HEK293 (cell line): ENCODE measurements at regions not wholly inside any gene's neighbourhood (a gene's known extent, or its start where the extent isn't known, plus 50 kb on each side); places are given as distances from the start of the nearest gene placed in this dataset.

Source experiments
- CTCF ChIP-seq: fragments of 450-650 bp; formaldehyde crosslinking; IDR thresholded peaks from 2 replicates; pipeline ENCODE4 v1.5.1; 2016; ENCODE audit warnings: missing biosample characterization, missing genetic modification characterization
- KLF16 ChIP-seq: fragments of 450-650 bp; formaldehyde crosslinking; IDR thresholded peaks from 2 replicates; pipeline ENCODE4 v1.5.1; 2017; ENCODE audit warnings: missing biosample characterization, missing genetic modification characterization
- ZNF157 ChIP-seq: fragments of 450-650 bp; formaldehyde crosslinking; IDR thresholded peaks from 2 replicates; pipeline ENCODE4 v1.5.1; 2016; ENCODE audit warnings: missing biosample characterization, missing genetic modification characterization
- ZNF2 ChIP-seq: fragments of 450-650 bp; formaldehyde crosslinking; IDR thresholded peaks from 2 replicates; pipeline ENCODE4 v1.5.1; 2016; ENCODE audit warnings: missing biosample characterization, missing genetic modification characterization
- ZNF664 ChIP-seq: fragments of 450-650 bp; formaldehyde crosslinking; IDR thresholded peaks from 2 replicates; pipeline ENCODE4 v1.5.1; 2016; ENCODE audit warnings: missing biosample characterization, missing genetic modification characterization
- TF ChIP-seq, protein P1 (sequence below): fragments of 450-650 bp; formaldehyde crosslinking; IDR thresholded peaks from 2 replicates; pipeline ENCODE4 v1.5.1; 2017; ENCODE audit warnings: missing biosample characterization, mild to moderate bottlenecking, missing genetic modification characterization, moderate library complexity

- TF ChIP-seq CTCF (tag by site-specific recombination) (no peak), ZNF664 (tag by site-specific recombination) (no peak), ZNF2 (tag by site-specific recombination) (no peak), ZNF157 (tag by site-specific recombination) (no peak), KLF16 (tag by site-specific recombination) (no peak)
- TF ChIP-seq, protein P1, sequence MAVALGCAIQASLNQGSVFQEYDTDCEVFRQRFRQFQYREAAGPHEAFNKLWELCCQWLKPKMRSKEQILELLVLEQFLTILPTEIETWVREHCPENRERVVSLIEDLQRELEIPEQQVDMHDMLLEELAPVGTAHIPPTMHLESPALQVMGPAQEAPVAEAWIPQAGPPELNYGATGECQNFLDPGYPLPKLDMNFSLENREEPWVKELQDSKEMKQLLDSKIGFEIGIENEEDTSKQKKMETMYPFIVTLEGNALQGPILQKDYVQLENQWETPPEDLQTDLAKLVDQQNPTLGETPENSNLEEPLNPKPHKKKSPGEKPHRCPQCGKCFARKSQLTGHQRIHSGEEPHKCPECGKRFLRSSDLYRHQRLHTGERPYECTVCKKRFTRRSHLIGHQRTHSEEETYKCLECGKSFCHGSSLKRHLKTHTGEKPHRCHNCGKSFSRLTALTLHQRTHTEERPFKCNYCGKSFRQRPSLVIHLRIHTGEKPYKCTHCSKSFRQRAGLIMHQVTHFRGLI, result no peak
Observed at GRCh38 chr13:85095418-85096272, 703.6 kb downstream of the SLITRK6 start.
